Liver (tissue), 8 donors: ENCODE measurements at regions not wholly inside any gene's neighbourhood (a gene's known extent, or its start where the extent isn't known, plus 50 kb on each side); places are given as distances from the start of the nearest gene placed in this dataset.

ENCODE experiments used
- DNase-seq: peaks from one replicate; pipeline ENCODE4 v3.0.0-alpha.2; 2017; ENCODE audit warnings: low spot score
- H3K27ac ChIP-seq, 2 donors: one replicate each; pipeline ENCODE4 v1.7.0; 2013; ENCODE audit warnings: inconsistent platforms in 2 of 2, low read length in 2 of 2, control low read depth in 1 of 2, low read depth in 1 of 2, mild to moderate bottlenecking in 1 of 2
- H3K27me3 ChIP-seq, 4 donors: one replicate each; pipeline versions ENCODE4 v1.6.1 to v1.7.0; 2013; ENCODE audit warnings: low read length in 3 of 4, inconsistent platforms in 1 of 4, mild to moderate bottlenecking in 1 of 4, moderate library complexity in 1 of 4; ENCODE audit not compliant: control insufficient read depth in 4 of 4, insufficient read depth in 4 of 4
- H3K36me3 ChIP-seq, 4 donors: one replicate each; pipeline versions ENCODE4 v1.6.1 to v1.7.0; 2013; ENCODE audit warnings: low read length in 3 of 4, mild to moderate bottlenecking in 3 of 4, low read depth in 1 of 4, moderate library complexity in 1 of 4; ENCODE audit not compliant: control insufficient read depth in 4 of 4, insufficient read depth in 3 of 4
- H3K4me1 ChIP-seq, 4 donors: one replicate each; pipeline versions ENCODE4 v1.6.1 to v1.7.0; 2013; ENCODE audit warnings: low read length in 3 of 4, mild to moderate bottlenecking in 3 of 4, moderate library complexity in 1 of 4; ENCODE audit not compliant: control insufficient read depth in 4 of 4, insufficient read depth in 4 of 4
- H3K4me3 ChIP-seq, 3 donors: one replicate each; pipeline versions ENCODE4 v1.6.1 to v1.7.0; 2013; ENCODE audit warnings: low read length in 3 of 3, control low read depth in 1 of 3, low read depth in 1 of 3, mild to moderate bottlenecking in 1 of 3
- H3K9ac ChIP-seq, 2 donors: one replicate each; pipeline ENCODE4 v1.7.0; 2013; ENCODE audit warnings: low read length in 2 of 2, mild to moderate bottlenecking in 2 of 2, moderate library complexity in 2 of 2, control low read depth in 1 of 2, low read depth in 1 of 2
- H3K9me3 ChIP-seq, 4 donors: one replicate each; pipeline versions ENCODE4 v1.6.1 to v1.7.0; 2013; ENCODE audit warnings: low read length in 3 of 4; ENCODE audit not compliant: control insufficient read depth in 4 of 4
- ATF3 ChIP-seq: IDR thresholded peaks from 2 replicates; pipeline ENCODE4 v1.6.1; 2016; ENCODE audit warnings: antibody characterized with exemption
- EGR1 ChIP-seq, 2 donors: IDR thresholded peaks; 2 replicates each; pipeline ENCODE4 v1.6.1; 2016 to 2018; ENCODE audit warnings: antibody characterized with exemption in 2 of 2, low read depth in 2 of 2
- FOXA1 ChIP-seq: IDR thresholded peaks from 2 replicates; pipeline ENCODE4 v1.6.1; 2016; ENCODE audit warnings: antibody characterized with exemption
- FOXA2 ChIP-seq: IDR thresholded peaks from 2 replicates; pipeline ENCODE4 v1.6.1; 2016; ENCODE audit warnings: antibody characterized with exemption
- GABPA ChIP-seq, 2 donors: IDR thresholded peaks in 1 of 2; conservative IDR thresholded peaks in 1 of 2; 2 replicates each; pipeline ENCODE4 v1.6.1; 2016; ENCODE audit warnings: antibody characterized with exemption in 2 of 2, mild to moderate bottlenecking in 1 of 2, moderate library complexity in 1 of 2
- HNF4A ChIP-seq, 2 donors: conservative IDR thresholded peaks; 2 replicates each; pipeline ENCODE4 v1.6.1; 2016; ENCODE audit warnings: antibody characterized with exemption in 2 of 2, mild to moderate bottlenecking in 2 of 2
- NR2F2 ChIP-seq: IDR thresholded peaks from 2 replicates; pipeline ENCODE4 v1.6.1; 2016; ENCODE audit warnings: antibody characterized with exemption
- RAD21 ChIP-seq, 2 donors: IDR thresholded peaks; 2 replicates each; pipeline ENCODE4 v1.6.1; 2016; ENCODE audit warnings: antibody characterized with exemption in 2 of 2, mild to moderate bottlenecking in 2 of 2
- RXRA ChIP-seq, 2 donors: IDR thresholded peaks; 2 replicates each; pipeline ENCODE4 v1.6.1; 2017 to 2018; ENCODE audit warnings: antibody characterized with exemption in 2 of 2, mild to moderate bottlenecking in 1 of 2
- TAF1 ChIP-seq: conservative IDR thresholded peaks from 2 replicates; pipeline ENCODE4 v1.6.1; 2016; ENCODE audit warnings: antibody characterized with exemption, mild to moderate bottlenecking
- YY1 ChIP-seq: IDR thresholded peaks from 2 replicates; pipeline ENCODE4 v1.6.1; 2016; ENCODE audit warnings: antibody characterized with exemption, mild to moderate bottlenecking
- ZBTB33 ChIP-seq: IDR thresholded peaks from 2 replicates; pipeline ENCODE4 v1.6.1; 2016; ENCODE audit warnings: antibody characterized with exemption
- WGBS: extraction: QIAGEN DNeasy Blood & Tissue Kit; methylation state at CpG from one replicate; pipeline ENCODE4 v1.1.7; 2013; 5-methylcytosine and 5-hydroxymethylcytosine counted together
- TF ChIP-seq, protein P1 (sequence below): fragments of 150-350 bp; IDR thresholded peaks from 2 replicates; pipeline ENCODE4 v1.5.1; 2017; ENCODE audit warnings: improper control_type of control experiment, low read depth, low read length; ENCODE audit not compliant: missing input control
- TF ChIP-seq, protein P2 (sequence below): IDR thresholded peaks from 2 replicates; pipeline ENCODE4 v1.6.1; 2016; ENCODE audit warnings: antibody characterized with exemption
- donor health status: healthy.
- donor health status: healthy.
- donor health status: healthy.
- donor health status: healthy.
- donor health status: healthy.

DNA sequence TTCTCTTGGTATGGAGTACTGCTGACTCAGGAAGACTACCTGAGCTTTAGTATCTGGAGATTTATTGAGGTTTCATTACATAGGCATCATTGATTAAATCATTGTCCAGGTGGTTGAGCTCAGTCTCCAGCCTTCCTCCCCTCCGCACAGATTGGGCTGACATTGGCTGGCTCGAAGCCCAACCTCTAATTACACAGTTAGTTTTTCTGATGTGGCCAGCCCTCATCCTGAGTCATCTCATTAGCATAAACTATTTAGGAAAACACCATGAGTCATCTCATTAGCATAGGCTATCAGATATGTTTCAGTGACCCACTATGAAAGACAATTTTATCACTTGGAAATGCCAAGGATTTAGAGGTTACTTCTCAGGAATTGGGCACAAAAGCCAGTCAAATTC is 93.9 kb upstream of the ANKRD50 start:
- Histone ChIP-seq H3K27ac (no peak overlapping the region), H3K27me3 (no peaks in the 10 kb centered on the region), H3K9ac (no peak overlapping the region), H3K4me3 (no peak overlapping the region), H3K9me3 (no peaks in the 10 kb centered on the region), H3K36me3 (no peaks in the 10 kb centered on the region), H3K4me1 (no peaks in the 10 kb centered on the region)
- no peak for DNase-seq
- 89% methylated on average over 2 of the region's 2 CpGs for WGBS
- TF ChIP-seq ZBTB33 (no peak), FOXA1 (no peak), EGR1 (IDR thresholded peaks at IDR 0.05; ENCODE audit: low read depth in 2 of 2) (no peak), RAD21 (IDR thresholded peaks at IDR 0.05) (no peak), TAF1 (no peak), GABPA (IDR thresholded peaks at IDR 0.05 in 1 of 2, conservative IDR thresholded peaks at IDR 0.05 in 1 of 2) (no peak), NR2F2 (no peak), YY1 (no peak)
- TF ChIP-seq, protein P1, sequence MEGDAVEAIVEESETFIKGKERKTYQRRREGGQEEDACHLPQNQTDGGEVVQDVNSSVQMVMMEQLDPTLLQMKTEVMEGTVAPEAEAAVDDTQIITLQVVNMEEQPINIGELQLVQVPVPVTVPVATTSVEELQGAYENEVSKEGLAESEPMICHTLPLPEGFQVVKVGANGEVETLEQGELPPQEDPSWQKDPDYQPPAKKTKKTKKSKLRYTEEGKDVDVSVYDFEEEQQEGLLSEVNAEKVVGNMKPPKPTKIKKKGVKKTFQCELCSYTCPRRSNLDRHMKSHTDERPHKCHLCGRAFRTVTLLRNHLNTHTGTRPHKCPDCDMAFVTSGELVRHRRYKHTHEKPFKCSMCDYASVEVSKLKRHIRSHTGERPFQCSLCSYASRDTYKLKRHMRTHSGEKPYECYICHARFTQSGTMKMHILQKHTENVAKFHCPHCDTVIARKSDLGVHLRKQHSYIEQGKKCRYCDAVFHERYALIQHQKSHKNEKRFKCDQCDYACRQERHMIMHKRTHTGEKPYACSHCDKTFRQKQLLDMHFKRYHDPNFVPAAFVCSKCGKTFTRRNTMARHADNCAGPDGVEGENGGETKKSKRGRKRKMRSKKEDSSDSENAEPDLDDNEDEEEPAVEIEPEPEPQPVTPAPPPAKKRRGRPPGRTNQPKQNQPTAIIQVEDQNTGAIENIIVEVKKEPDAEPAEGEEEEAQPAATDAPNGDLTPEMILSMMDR: no peak
- TF ChIP-seq, protein P2, sequence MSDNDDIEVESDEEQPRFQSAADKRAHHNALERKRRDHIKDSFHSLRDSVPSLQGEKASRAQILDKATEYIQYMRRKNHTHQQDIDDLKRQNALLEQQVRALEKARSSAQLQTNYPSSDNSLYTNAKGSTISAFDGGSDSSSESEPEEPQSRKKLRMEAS: no peak

DNA sequence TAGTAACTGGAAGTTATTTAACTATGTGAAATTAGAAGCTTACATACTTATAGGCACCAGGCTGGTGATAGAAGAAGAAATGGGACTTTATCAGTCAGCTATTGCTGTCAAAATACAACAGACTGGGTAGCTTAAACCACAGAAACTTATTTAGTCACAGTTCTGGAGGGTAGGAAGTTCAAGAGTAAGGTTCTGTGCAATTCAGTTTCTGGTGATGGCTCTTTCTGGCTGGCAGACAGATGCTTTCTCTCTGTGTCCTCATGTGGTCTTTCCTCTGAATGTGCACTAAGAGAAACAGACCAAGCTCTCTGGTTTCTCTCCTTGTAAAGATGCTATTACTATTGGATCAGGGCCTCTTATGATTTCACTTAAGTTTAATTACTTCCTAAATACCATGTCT is 92.1 kb upstream of the ANKRD50 start:
- Histone ChIP-seq H3K36me3 (no peaks in the 10 kb centered on the region), H3K4me1 (no peaks in the 10 kb centered on the region), H3K9ac (no peak overlapping the region), H3K27me3 (no peaks in the 10 kb centered on the region), H3K9me3 (no peaks in the 10 kb centered on the region), H3K4me3 (no peak overlapping the region), H3K27ac (no peak overlapping the region)
- TF ChIP-seq RAD21 (IDR thresholded peaks at IDR 0.05): no peak
- no peak for TF ChIP-seq TAF1
- TF ChIP-seq, protein P1: no peak
- TF ChIP-seq FOXA2: no peak
- TF ChIP-seq RXRA (IDR thresholded peaks at IDR 0.05): no peak
- TF ChIP-seq EGR1 (IDR thresholded peaks at IDR 0.05; ENCODE audit: low read depth in 2 of 2): no peak
- TF ChIP-seq HNF4A (conservative IDR thresholded peaks at IDR 0.05): no peak
- no peak for TF ChIP-seq ATF3
- no peak for DNase-seq
